ENCODE measurements at regions not wholly inside any gene's neighbourhood (a gene's known extent, or its start where the extent isn't known, plus 50 kb on each side); places are given as distances from the start of the nearest gene placed in this dataset.

DNA sequence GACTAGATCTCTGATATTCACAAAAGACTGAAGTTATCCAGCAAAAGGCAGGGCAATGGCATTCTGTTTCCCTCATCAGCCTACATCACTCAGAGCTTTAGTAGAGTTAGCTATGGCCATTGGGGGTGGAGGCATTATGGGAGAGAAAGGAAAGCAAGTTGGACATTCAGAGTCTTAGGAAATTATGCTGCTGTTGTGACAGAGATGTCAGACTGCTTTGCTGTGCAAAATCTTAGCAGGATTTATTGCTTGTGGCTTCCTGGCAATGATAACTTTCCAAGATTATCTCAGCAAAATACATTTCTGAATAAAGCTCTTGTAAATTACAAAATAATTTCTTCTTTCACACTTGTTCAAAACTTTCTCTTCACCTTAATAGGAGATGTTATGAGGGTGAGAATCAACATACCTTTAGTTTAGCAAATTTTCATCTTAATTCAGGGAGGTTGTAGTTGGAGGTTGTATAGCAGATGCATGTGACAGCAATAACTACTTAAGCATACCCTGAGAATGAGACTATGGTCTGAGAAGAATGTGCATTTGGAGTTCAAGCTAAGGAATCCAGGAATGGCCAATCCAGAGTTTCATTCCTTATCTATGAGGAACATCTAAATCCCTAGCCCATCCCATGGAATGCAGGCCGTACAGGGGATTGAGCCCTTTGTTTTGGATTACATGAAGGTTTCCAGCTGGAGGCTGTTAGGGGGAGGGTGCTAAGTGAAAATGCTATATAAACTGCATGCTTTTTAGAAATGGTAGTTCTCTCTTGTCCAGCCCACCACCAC, 179.8 kb downstream of the HAO1 start:
- DNase-seq (ENCODE audit: low read depth) = no peak
- no peak overlapping the region for H3K4me3 ChIP-seq (ENCODE audit: control insufficient read depth, low read depth, low read length)
- TF ChIP-seq, protein P1, sequence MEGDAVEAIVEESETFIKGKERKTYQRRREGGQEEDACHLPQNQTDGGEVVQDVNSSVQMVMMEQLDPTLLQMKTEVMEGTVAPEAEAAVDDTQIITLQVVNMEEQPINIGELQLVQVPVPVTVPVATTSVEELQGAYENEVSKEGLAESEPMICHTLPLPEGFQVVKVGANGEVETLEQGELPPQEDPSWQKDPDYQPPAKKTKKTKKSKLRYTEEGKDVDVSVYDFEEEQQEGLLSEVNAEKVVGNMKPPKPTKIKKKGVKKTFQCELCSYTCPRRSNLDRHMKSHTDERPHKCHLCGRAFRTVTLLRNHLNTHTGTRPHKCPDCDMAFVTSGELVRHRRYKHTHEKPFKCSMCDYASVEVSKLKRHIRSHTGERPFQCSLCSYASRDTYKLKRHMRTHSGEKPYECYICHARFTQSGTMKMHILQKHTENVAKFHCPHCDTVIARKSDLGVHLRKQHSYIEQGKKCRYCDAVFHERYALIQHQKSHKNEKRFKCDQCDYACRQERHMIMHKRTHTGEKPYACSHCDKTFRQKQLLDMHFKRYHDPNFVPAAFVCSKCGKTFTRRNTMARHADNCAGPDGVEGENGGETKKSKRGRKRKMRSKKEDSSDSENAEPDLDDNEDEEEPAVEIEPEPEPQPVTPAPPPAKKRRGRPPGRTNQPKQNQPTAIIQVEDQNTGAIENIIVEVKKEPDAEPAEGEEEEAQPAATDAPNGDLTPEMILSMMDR (IDR thresholded peaks at IDR 0.05; ENCODE audit: control insufficient read depth, insufficient read depth, low read depth, low read length, missing control alignments) = no peak

DNA sequence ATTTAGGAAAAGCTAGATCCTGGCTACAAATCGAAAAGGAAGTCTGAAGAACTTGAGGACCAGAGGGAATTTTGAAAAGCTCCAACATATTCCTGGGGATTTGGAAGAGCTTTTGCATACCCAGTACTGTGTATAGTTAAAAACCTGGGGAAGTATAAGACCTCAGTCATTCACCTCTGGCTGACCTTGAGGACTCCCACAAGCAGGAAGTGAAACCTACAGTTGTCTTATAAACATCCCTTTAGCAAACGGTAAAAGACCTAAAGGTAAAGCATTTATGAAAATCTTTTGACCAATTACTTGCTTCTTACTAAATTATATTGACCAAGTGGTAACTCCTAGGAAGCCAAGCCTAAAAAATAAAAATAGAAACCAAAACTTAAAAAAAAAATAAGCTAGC, 175.0 kb downstream of the HAO1 start:
- no peak overlapping the region for H3K4me3 ChIP-seq (ENCODE audit: control insufficient read depth, low read depth, low read length)
- TF ChIP-seq, protein P1 (IDR thresholded peaks at IDR 0.05; ENCODE audit: control insufficient read depth, insufficient read depth, low read depth, low read length, missing control alignments) = no peak
- DNase-seq (ENCODE audit: low read depth) = no peak

DNA sequence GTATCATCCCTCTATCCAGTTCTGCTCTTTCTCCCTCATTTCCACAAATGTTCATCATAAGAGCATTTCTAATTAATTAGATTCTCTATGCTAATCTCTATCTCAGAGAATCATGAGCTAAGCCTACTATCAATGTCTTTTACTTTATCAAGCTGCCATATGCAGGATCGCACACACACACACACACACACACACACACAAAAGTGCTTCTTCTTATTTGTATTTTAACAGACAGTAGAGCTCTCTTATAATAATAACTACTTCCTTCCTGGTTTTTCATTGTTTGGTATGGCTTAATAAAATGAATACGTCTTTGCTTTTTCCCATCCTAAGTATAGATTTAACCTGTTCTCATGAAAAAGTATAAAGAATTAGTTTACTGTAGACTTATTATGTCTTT, 170.2 kb downstream of the HAO1 start:
- DNase-seq (ENCODE audit: low read depth) = no peak
- TF ChIP-seq, protein P1 (IDR thresholded peaks at IDR 0.05; ENCODE audit: control insufficient read depth, insufficient read depth, low read depth, low read length, missing control alignments) = no peak
- H3K4me3 ChIP-seq (ENCODE audit: control insufficient read depth, low read depth, low read length) = no peak overlapping the region

DNA sequence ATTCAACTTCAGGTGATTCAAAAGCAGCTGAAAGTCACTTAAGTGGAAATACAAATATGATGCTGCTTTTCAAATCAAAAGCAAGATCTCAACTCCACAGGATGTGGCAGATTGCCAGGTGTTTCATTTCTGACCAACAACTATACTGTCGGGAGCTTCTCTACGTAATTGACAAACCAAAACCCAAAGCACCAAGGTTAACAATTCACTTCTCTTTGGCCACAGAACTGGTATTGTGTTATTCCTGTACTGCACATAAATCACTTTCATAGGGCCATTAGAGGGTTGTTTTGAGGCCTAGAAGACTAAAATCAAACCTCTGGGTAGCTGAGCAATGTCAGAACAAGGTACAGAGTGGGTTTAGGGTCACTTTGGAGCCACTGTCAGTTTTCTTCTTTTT, 169.7 kb downstream of the HAO1 start:
- no peak overlapping the region for H3K4me3 ChIP-seq (ENCODE audit: control insufficient read depth, low read depth, low read length)
- TF ChIP-seq, protein P1 (IDR thresholded peaks at IDR 0.05; ENCODE audit: control insufficient read depth, insufficient read depth, low read depth, low read length, missing control alignments) = no peak
- no peak for DNase-seq (ENCODE audit: low read depth)

DNA sequence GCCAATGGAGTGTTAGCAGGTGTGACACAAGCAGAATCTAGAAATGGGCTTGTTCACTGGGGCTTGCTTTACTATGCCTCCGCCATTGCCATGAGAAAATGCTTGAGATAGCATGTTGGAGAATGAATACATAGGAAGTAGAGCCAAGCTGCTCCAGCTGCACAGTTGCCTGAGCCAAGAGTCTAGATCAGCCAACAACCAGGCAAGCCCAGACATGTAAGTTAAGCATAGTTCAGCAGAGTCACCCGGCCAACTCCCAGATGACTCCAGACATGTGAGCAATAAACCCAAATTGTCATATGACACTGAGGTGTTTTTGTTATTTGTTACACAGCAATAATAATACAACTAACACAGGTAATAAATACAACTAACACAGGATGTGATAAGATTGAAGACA, 167.9 kb downstream of the HAO1 start:
- no peak for DNase-seq (ENCODE audit: low read depth)
- TF ChIP-seq, protein P1 (IDR thresholded peaks at IDR 0.05; ENCODE audit: control insufficient read depth, insufficient read depth, low read depth, low read length, missing control alignments) = no peak
- H3K4me3 ChIP-seq (ENCODE audit: control insufficient read depth, low read depth, low read length) = no peak overlapping the region

DNA sequence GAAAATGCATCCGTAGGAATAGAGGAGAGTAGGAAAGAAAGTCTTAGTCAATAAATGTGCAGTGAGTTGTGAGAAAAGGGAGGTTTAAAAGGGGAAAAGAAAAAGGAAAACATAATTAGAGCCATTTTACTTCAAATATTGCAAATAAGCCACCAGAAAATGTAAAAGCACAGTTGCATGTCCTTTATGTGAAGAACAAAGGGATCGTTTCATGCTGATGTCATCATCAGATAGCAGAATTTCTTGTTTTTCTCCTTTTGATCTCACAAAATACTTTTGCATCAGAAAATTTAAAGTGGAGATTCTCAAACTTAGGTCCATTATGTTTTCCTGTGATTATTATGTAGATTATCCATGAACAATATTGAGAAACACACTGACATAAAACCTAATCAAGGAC, 166.7 kb downstream of the HAO1 start:
- TF ChIP-seq, protein P1 (IDR thresholded peaks at IDR 0.05; ENCODE audit: control insufficient read depth, insufficient read depth, low read depth, low read length, missing control alignments) = no peak
- H3K4me3 ChIP-seq (ENCODE audit: control insufficient read depth, low read depth, low read length) = no peak overlapping the region
- no peak for DNase-seq (ENCODE audit: low read depth)

All from AG09309 (cell line).